ENCODE measurements at regions not wholly inside any gene's neighbourhood (a gene's known extent, or its start where the extent isn't known, plus 50 kb on each side); places are given as distances from the start of the nearest gene placed in this dataset.
"Not testable (repeated sequence)": the region's sequence is repeated elsewhere in the genome, so short reads cannot be mapped to it uniquely, and the experiment has no call there.

DNA sequence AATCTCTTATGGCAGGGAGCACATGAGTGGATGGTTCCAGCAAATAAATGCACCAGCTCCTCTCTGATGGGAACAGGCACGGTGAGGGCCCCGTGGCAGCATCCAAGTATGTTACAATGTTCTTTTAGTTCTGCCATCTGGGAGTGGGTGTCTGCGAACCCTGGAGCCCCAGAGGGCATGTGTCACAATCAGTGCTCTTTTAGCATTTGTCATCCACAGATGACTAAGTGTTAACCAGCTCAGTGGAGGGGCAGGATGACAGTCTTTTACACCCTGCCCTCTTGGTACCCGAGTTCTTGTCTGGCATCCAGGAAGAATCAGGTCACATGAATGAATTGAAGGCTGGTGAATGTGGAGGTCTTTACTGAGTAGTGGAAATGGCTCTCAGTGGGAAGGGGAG, 560.4 kb upstream of the FLRT2 start:
- Mint-ChIP-seq H3K4me3 (no peak overlapping the region), H3K9me3 (peaks cover 9% of the 10 kb centered on the region), H3K4me1 (ENCODE audit: low read depth) (no peaks in the 10 kb centered on the region)

DNA sequence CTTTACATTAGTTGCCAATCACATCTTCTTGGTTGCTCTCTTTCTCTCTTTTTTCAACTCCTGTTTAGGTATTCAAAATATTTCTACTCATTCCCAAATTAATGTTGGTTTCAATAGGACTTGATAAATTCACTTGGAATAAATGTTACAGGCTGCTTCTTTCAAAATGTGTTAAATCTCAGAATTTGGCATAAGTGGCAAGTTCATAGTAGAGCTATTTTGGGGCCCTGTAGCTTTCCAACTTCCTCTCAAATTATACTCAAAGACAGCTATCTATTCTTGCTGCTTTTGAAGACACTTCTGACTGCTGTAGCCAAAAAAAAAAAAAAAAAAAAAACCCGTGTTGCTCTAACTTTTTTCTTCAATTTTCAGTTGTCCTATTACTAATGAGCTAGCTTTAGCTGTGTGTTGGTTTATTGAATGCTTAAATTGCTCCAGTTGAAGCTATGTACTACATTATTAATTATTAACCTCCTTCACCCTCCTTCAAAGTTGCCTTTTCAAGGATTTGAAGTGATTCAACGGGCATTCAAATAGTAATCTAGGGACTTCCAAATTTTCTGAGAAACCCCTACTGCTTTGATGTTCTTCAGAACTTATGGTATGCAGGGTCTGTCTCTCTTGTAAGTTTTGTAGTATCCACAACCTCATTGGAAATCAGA, 554.6 kb upstream of the FLRT2 start:
- Mint-ChIP-seq H3K36me3 (ENCODE audit: low read depth) (no peaks in the 10 kb centered on the region), H3K27me3 (no peaks in the 10 kb centered on the region), H3K4me3 (no peak overlapping the region), H3K9me3 (peaks cover 9% of the 10 kb centered on the region), H3K27ac (no peak overlapping the region), H3K4me1 (ENCODE audit: low read depth) (no peaks in the 10 kb centered on the region)

More for the DNA sequence above, 560.4 kb upstream of the FLRT2 start:
- Mint-ChIP-seq H3K36me3 (ENCODE audit: low read depth) (no peaks in the 10 kb centered on the region), H3K27me3 (no peaks in the 10 kb centered on the region), H3K27ac (no peak overlapping the region)

GRCh38 chr14:84976805-84977204, 553.1 kb upstream of the FLRT2 start:
- no peaks in the 10 kb centered on the region for H3K27me3 Mint-ChIP-seq
- H3K4me3 Mint-ChIP-seq: no peak overlapping the region
- no peaks in the 10 kb centered on the region for H3K36me3 Mint-ChIP-seq (ENCODE audit: low read depth)
- no peak overlapping the region for H3K27ac Mint-ChIP-seq
- peaks cover 9% of the 10 kb centered on the region for H3K9me3 Mint-ChIP-seq
- H3K4me1 Mint-ChIP-seq (ENCODE audit: low read depth): no peaks in the 10 kb centered on the region

- no peak overlapping the region for H3K4me3 Mint-ChIP-seq
- no peaks in the 10 kb centered on the region for H3K4me1 Mint-ChIP-seq (ENCODE audit: low read depth)
- no peak overlapping the region for H3K27ac Mint-ChIP-seq
- no peaks in the 10 kb centered on the region for H3K36me3 Mint-ChIP-seq (ENCODE audit: low read depth)
- no peaks in the 10 kb centered on the region for H3K27me3 Mint-ChIP-seq
- H3K9me3 Mint-ChIP-seq: peaks cover 13% of the 10 kb centered on the region
Observed at GRCh38 chr14:84987042-84987441, 542.9 kb upstream of the FLRT2 start.

- Mint-ChIP-seq H3K27ac (no peak overlapping the region), H3K9me3 (peaks cover 13% of the 10 kb centered on the region), H3K36me3 (ENCODE audit: low read depth) (no peaks in the 10 kb centered on the region), H3K4me1 (ENCODE audit: low read depth) (no peaks in the 10 kb centered on the region), H3K27me3 (no peaks in the 10 kb centered on the region), H3K4me3 (no peak overlapping the region)
Observed at GRCh38 chr14:84988357-84988756, 541.6 kb upstream of the FLRT2 start.

GRCh38 chr14:84991021-84991420, 538.9 kb upstream of the FLRT2 start:
- Mint-ChIP-seq H3K36me3 (ENCODE audit: low read depth) (no peaks in the 10 kb centered on the region), H3K27me3 (no peaks in the 10 kb centered on the region), H3K27ac (no peak overlapping the region), H3K4me3 (no peak overlapping the region), H3K4me1 (ENCODE audit: low read depth) (no peaks in the 10 kb centered on the region), H3K9me3 (peaks cover 13% of the 10 kb centered on the region)

DNA sequence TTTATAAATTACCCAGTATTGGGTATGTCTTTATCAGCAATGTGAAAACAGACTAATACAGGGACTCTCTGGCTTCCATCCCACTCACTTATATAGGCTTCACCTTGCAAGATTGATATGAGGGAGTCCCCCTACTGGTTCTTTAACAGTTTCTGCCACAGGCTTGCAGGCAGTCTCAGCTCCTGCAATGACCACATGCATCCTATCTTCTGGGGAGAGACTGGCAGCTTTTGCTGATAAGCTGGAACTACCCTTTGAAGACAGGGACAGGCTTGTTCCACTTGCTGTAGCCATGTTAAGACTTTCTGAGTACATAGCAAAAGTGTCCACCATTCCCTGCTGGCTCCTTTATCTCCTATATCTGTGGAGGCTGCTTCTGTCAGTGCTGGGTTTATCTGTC, 531.7 kb upstream of the FLRT2 start:
- no peaks in the 10 kb centered on the region for H3K27me3 Mint-ChIP-seq
- peaks cover 13% of the 10 kb centered on the region for H3K9me3 Mint-ChIP-seq
- H3K4me1 Mint-ChIP-seq (ENCODE audit: low read depth): no peaks in the 10 kb centered on the region
- H3K36me3 Mint-ChIP-seq (ENCODE audit: low read depth): no peaks in the 10 kb centered on the region
- no peak overlapping the region for H3K4me3 Mint-ChIP-seq
- no peak overlapping the region for H3K27ac Mint-ChIP-seq

- H3K9me3 Mint-ChIP-seq: peaks cover 8% of the 10 kb centered on the region
- no peak overlapping the region for H3K27ac Mint-ChIP-seq
- no peaks in the 10 kb centered on the region for H3K36me3 Mint-ChIP-seq (ENCODE audit: low read depth)
Observed at GRCh38 chr14:85002846-85003245, 527.1 kb upstream of the FLRT2 start.

DNA sequence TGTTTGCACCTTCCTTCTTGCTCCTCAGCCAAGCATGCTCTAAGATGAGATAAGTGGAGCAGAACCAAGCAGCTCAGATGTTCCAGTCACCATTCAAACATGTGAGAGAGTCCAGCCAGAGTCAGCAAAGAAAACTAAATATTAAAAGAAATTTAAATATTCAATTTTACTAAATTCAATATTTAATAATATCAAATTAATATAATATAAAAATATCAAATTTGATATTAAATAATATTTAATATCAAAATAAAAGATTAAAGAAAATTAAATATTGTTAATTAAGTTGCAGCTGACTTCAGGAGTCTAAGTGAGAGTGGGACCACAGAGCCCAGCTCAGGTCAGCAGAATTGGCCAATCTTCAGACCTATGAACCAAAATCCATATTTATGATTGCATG, 526.1 kb upstream of the FLRT2 start:
- no peaks in the 10 kb centered on the region for H3K36me3 Mint-ChIP-seq (ENCODE audit: low read depth)
- no peak overlapping the region for H3K27ac Mint-ChIP-seq
- H3K27me3 Mint-ChIP-seq: no peaks in the 10 kb centered on the region
- no peak overlapping the region for H3K4me3 Mint-ChIP-seq
- H3K9me3 Mint-ChIP-seq: peaks cover 8% of the 10 kb centered on the region
- no peaks in the 10 kb centered on the region for H3K4me1 Mint-ChIP-seq (ENCODE audit: low read depth)

More at GRCh38 chr14:85002846-85003245, 527.1 kb upstream of the FLRT2 start:
- no peaks in the 10 kb centered on the region for H3K27me3 Mint-ChIP-seq
- H3K4me3 Mint-ChIP-seq: no peak overlapping the region
- no peaks in the 10 kb centered on the region for H3K4me1 Mint-ChIP-seq (ENCODE audit: low read depth)

GRCh38 chr14:85009506-85009905, 520.4 kb upstream of the FLRT2 start:
- no peaks in the 10 kb centered on the region for H3K4me1 Mint-ChIP-seq (ENCODE audit: low read depth)
- no peak overlapping the region for H3K4me3 Mint-ChIP-seq
- no peaks in the 10 kb centered on the region for H3K36me3 Mint-ChIP-seq (ENCODE audit: low read depth)
- H3K27ac Mint-ChIP-seq: no peak overlapping the region
- H3K27me3 Mint-ChIP-seq: no peaks in the 10 kb centered on the region
- H3K9me3 Mint-ChIP-seq: peaks cover 7% of the 10 kb centered on the region

GRCh38 chr14:85010186-85010585, 519.8 kb upstream of the FLRT2 start:
- no peak overlapping the region for H3K27ac Mint-ChIP-seq
- H3K36me3 Mint-ChIP-seq (ENCODE audit: low read depth): no peaks in the 10 kb centered on the region
- H3K4me1 Mint-ChIP-seq (ENCODE audit: low read depth): no peaks in the 10 kb centered on the region
- no peaks in the 10 kb centered on the region for H3K27me3 Mint-ChIP-seq
- no peak overlapping the region for H3K4me3 Mint-ChIP-seq
- peaks cover 7% of the 10 kb centered on the region for H3K9me3 Mint-ChIP-seq

DNA sequence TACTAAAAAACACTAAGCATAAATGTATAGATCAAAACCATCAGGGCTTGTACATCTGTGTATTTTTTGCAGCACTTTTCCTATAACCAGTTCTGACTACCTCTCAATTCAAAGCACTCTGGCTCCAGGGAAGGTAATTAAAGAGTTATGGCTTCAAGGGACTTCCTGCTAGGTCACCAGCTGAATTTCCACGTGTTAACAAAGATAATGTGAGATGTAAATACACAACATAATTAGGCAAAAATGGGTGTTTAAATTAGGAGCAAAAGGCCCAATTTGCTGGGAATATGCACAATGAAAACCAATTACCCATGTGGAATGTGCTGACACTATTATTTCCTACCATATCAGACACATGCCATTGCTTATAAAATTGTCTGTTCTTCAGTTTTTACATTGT, 513.4 kb upstream of the FLRT2 start:
- no peak overlapping the region for H3K27ac Mint-ChIP-seq
- H3K4me1 Mint-ChIP-seq (ENCODE audit: low read depth): no peaks in the 10 kb centered on the region
- H3K9me3 Mint-ChIP-seq: peaks cover 12% of the 10 kb centered on the region
- H3K4me3 Mint-ChIP-seq: no peak overlapping the region
- H3K27me3 Mint-ChIP-seq: no peaks in the 10 kb centered on the region
- no peaks in the 10 kb centered on the region for H3K36me3 Mint-ChIP-seq (ENCODE audit: low read depth)

GRCh38 chr14:85023866-85024265, 506.1 kb upstream of the FLRT2 start:
- H3K36me3 Mint-ChIP-seq (ENCODE audit: low read depth); H3K4me3 Mint-ChIP-seq; H3K4me1 Mint-ChIP-seq (ENCODE audit: low read depth); H3K27me3 Mint-ChIP-seq; H3K27ac Mint-ChIP-seq: not testable (repeated sequence)
- peaks cover 15% of the 10 kb centered on the region for H3K9me3 Mint-ChIP-seq

- no peaks in the 10 kb centered on the region for H3K27me3 Mint-ChIP-seq
- no peak overlapping the region for H3K4me3 Mint-ChIP-seq
- no peaks in the 10 kb centered on the region for H3K4me1 Mint-ChIP-seq (ENCODE audit: low read depth)
- peaks cover 15% of the 10 kb centered on the region for H3K9me3 Mint-ChIP-seq
- H3K27ac Mint-ChIP-seq: no peak overlapping the region
- H3K36me3 Mint-ChIP-seq (ENCODE audit: low read depth): peaks cover 4% of the 10 kb centered on the region
Observed at GRCh38 chr14:85024931-85025330, 505.0 kb upstream of the FLRT2 start.

DNA sequence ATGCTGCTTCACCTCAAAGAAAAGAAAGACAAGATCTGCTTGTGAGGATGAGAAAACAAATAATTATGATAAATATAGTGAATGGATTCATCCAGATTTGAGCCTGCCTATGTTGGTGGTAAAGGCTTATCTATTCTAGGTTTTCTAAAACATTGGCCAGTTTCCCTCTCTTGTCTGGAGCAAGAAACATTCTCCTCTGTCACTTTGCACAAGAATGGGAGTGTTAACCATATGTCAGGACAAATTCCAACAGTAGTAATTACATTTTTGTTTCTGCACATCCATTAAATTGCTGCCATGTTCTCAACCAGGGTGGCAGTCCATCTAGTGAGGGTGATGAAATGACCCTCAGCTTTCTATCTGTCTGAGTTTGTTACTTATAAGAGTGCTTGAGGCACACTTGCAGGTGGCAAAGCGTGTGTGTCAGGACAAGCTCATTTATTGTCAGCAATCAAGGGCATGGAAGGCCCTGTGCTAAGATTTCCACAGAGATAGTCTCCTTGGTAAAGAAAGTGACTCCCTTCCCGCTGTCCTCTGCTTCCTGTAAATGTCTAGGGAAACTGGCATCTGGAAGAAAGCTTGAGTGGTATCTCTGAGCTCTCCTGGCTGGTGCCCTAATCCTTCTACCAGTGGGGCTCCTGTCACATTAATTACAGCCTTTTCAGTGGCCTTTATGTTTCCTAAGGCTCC, 502.1 kb upstream of the FLRT2 start:
- H3K27ac Mint-ChIP-seq: no peak overlapping the region
- no peak overlapping the region for H3K4me3 Mint-ChIP-seq
- peaks cover 6% of the 10 kb centered on the region for H3K9me3 Mint-ChIP-seq
- no peaks in the 10 kb centered on the region for H3K4me1 Mint-ChIP-seq (ENCODE audit: low read depth)
- peaks cover 3% of the 10 kb centered on the region for H3K36me3 Mint-ChIP-seq (ENCODE audit: low read depth)
- H3K27me3 Mint-ChIP-seq: no peaks in the 10 kb centered on the region

DNA sequence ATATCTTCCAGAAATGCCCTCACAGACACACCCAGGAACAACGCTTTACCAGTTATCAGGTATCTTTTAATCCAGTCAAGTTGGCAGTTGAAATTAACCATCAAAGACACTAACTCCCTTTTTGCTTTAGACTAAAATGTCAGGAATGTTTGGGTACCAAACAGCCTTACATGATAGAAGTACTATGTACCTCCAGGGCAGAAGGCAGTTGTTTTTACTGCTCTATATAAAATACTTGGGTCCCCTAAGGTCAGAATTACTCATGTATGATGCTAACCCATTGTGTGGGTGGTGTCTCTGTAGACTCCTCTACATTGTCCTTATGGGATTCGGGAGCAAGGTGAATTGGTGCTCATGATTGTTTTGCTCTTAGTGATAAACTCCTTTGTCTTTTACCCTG, 492.5 kb upstream of the FLRT2 start:
- H3K36me3 Mint-ChIP-seq (ENCODE audit: low read depth): no peaks in the 10 kb centered on the region
- peaks cover 7% of the 10 kb centered on the region for H3K9me3 Mint-ChIP-seq
- no peaks in the 10 kb centered on the region for H3K27me3 Mint-ChIP-seq
- H3K27ac Mint-ChIP-seq: no peak overlapping the region
- no peaks in the 10 kb centered on the region for H3K4me1 Mint-ChIP-seq (ENCODE audit: low read depth)
- no peak overlapping the region for H3K4me3 Mint-ChIP-seq

Data from stimulated activated naive CD8-positive, alpha-beta T cell treated with anti-CD3 and anti-CD28 coated beads, Interleukin-15, Interleukin-2, amounts not matched to agents 100 ng/mL and 50 ng/mL, for 24 hours (primary cell).